Heart left ventricle (tissue), 13 donors: ENCODE measurements at regions not wholly inside any gene's neighbourhood (a gene's known extent, or its start where the extent isn't known, plus 50 kb on each side); places are given as distances from the start of the nearest gene placed in this dataset.

Experiments used
- POLR2A ChIP-seq, 2 donors: fragments of 450-650 bp; IDR thresholded peaks; one replicate each; pipeline ENCODE4 v1.6.1; 2017; ENCODE audit warnings: antibody characterized with exemption in 2 of 2, mild to moderate bottlenecking in 2 of 2, moderate library complexity in 2 of 2
- TF ChIP-seq, protein P1 (sequence below), 12 donors: fragments of 200-600 bp; sonication (generic) in 4 of 12; IDR thresholded peaks; one replicate each; pipeline versions ENCODE4 v1.5.0 to v1.8.0; 2018 to 2022; ENCODE audit warnings: antibody characterized with exemption in 12 of 12, mild to moderate bottlenecking in 5 of 12
- donor health status: ischemic (EF 13 %, LVEDD 7.1; RV severe dilation, severe dysfunction).
- donor health status: DM: no; HTN: yes; CAD: no.
- donor health status: DM: no; HTN: no; CAD: no.
- donor health status: ischemic (EF 25% LVEDD 6.9; RV normal size, moderate dysfunction).
- donor health status: ischemic (EF 25% LVEDD 5.7; RV mildly dilated, moderate dysfunction).
- donor health status: ischemic (EF 35%, LVEDD 5.7; RV mildly dilated, moderate dysfunction).
- donor health status: nonischemic (EF 11% LVEDD 7.7; RV severe dilation, severe dysfunction).
- donor health status: DM: yes; HTN: yes; CAD: no.
- donor health status: PGD.
- donor health status: ischemic (EF 29% LVEDD 5.4; RV normal size, mild dysfunction).
- donor health status: nonischemic (EF 23%, LVEDD 6.1; RV moderate dilation, normal function).

DNA sequence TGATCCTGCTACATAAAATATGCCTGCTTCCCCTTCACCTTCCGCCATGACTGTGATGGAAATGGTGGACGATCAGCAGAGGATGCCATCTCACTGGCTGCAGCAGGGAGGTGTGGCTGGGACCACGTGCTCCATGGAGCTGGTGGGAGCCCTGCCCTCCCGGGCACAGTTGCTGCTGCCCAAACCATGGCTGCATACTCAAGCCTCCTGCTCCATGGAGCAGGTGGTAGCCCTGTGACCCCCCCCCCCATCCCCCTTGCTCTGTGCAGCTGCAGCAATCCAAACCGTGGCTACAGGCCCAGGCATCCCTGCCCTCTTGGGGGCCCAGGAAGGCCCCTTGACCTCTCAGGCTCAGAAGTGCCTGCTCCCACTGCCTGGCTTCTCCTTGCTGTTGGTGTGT is 597.5 kb upstream of the LMO3 start:
- TF ChIP-seq, protein P1, sequence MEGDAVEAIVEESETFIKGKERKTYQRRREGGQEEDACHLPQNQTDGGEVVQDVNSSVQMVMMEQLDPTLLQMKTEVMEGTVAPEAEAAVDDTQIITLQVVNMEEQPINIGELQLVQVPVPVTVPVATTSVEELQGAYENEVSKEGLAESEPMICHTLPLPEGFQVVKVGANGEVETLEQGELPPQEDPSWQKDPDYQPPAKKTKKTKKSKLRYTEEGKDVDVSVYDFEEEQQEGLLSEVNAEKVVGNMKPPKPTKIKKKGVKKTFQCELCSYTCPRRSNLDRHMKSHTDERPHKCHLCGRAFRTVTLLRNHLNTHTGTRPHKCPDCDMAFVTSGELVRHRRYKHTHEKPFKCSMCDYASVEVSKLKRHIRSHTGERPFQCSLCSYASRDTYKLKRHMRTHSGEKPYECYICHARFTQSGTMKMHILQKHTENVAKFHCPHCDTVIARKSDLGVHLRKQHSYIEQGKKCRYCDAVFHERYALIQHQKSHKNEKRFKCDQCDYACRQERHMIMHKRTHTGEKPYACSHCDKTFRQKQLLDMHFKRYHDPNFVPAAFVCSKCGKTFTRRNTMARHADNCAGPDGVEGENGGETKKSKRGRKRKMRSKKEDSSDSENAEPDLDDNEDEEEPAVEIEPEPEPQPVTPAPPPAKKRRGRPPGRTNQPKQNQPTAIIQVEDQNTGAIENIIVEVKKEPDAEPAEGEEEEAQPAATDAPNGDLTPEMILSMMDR (IDR thresholded peaks at IDR 0.05), result no peak
- no peak for TF ChIP-seq POLR2A (IDR thresholded peaks at IDR 0.05)
